ENCODE measurements at regions not wholly inside any gene's neighbourhood (a gene's known extent, or its start where the extent isn't known, plus 50 kb on each side); places are given as distances from the start of the nearest gene placed in this dataset.

GRCh38 chr6:110537208-110538123 is 61.1 kb upstream of the SLC22A16 start (continued):
- TF ChIP-seq BRF2 (IDR thresholded peaks at IDR 0.05; ENCODE audit: borderline replicate concordance, insufficient read depth, insufficient read length) (no peak), ZNF507 (tag; conservative IDR thresholded peaks at IDR 0.05) (no peak), TCF3 (CRISPR knock-in tag; IDR thresholded peaks at IDR 0.05) (no peak), PHF20 (IDR thresholded peaks at IDR 0.05; ENCODE audit: partially characterized antibody) (no peak), POLR3G (IDR thresholded peaks at IDR 0.05; ENCODE audit: extremely low read depth, insufficient read length, insufficient replicate concordance) (no peak), POLR2AphosphoS5 (IDR thresholded peaks at IDR 0.05; ENCODE audit: control insufficient read depth, insufficient read depth, low read depth, low read length) (no peak), RBFOX2 (IDR thresholded peaks at IDR 0.05; ENCODE audit: low read depth, low read length) (no peak), RFX1 (IDR thresholded peaks at IDR 0.05) (no peak), CGGBP1 (CRISPR knock-in tag; IDR thresholded peaks at IDR 0.05) (no peak), PHF8 (IDR thresholded peaks at IDR 0.05; ENCODE audit: borderline replicate concordance, low read length) (no peak), STAT5B (CRISPR knock-in tag; IDR thresholded peaks at IDR 0.05) (no peak), ZNF146 (CRISPR knock-in tag; IDR thresholded peaks at IDR 0.05; ENCODE audit: unreplicated experiment) (peak; percentile 25), SREBF2 (CRISPR knock-in tag; IDR thresholded peaks at IDR 0.05) (no peak), HDAC8 (tag; IDR thresholded peaks at IDR 0.05) (no peak), USF2 (CRISPR knock-in tag; IDR thresholded peaks at IDR 0.05) (no peak), TRIM28 (IDR thresholded peaks at IDR 0.05) (no peak), FOXK2 (conservative IDR thresholded peaks at IDR 0.05 in 1 of 2, IDR thresholded peaks at IDR 0.05 in 1 of 2; ENCODE audit: low read depth in 2 of 2) (no peak), TAL1 (IDR thresholded peaks at IDR 0.05) (no peak), ELF2 (CRISPR knock-in tag; IDR thresholded peaks at IDR 0.05) (no peak), TRIM24 (IDR thresholded peaks at IDR 0.05) (peak in 1 of 2 experiments; percentile 35; a peak in 1 of 4 replicates), GATAD2B (IDR thresholded peaks at IDR 0.05; ENCODE audit: borderline replicate concordance) (no peak), RBM39 (optimal IDR thresholded peaks at IDR 0.05; ENCODE audit: low read depth, low read length) (no peak), ZFP1 (CRISPR knock-in tag; IDR thresholded peaks at IDR 0.05) (no peak)
- TF ChIP-seq, protein P1, sequence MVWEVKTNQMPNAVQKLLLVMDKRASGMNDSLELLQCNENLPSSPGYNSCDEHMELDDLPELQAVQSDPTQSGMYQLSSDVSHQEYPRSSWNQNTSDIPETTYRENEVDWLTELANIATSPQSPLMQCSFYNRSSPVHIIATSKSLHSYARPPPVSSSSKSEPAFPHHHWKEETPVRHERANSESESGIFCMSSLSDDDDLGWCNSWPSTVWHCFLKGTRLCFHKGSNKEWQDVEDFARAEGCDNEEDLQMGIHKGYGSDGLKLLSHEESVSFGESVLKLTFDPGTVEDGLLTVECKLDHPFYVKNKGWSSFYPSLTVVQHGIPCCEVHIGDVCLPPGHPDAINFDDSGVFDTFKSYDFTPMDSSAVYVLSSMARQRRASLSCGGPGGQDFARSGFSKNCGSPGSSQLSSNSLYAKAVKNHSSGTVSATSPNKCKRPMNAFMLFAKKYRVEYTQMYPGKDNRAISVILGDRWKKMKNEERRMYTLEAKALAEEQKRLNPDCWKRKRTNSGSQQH (CRISPR knock-in tag; IDR thresholded peaks at IDR 0.05) = no peak
- TF ChIP-seq, protein P2, sequence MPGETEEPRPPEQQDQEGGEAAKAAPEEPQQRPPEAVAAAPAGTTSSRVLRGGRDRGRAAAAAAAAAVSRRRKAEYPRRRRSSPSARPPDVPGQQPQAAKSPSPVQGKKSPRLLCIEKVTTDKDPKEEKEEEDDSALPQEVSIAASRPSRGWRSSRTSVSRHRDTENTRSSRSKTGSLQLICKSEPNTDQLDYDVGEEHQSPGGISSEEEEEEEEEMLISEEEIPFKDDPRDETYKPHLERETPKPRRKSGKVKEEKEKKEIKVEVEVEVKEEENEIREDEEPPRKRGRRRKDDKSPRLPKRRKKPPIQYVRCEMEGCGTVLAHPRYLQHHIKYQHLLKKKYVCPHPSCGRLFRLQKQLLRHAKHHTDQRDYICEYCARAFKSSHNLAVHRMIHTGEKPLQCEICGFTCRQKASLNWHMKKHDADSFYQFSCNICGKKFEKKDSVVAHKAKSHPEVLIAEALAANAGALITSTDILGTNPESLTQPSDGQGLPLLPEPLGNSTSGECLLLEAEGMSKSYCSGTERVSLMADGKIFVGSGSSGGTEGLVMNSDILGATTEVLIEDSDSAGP (CRISPR knock-in tag; IDR thresholded peaks at IDR 0.05) = no peak

Data from K562 (cell line).